GM12878 (cell line): ENCODE measurements at regions not wholly inside any gene's neighbourhood (a gene's known extent, or its start where the extent isn't known, plus 50 kb on each side); places are given as distances from the start of the nearest gene placed in this dataset.

Source experiments
- ATAC-seq: fragments of 200-7000 bp; cut with Tn5 transposase; 3 replicates; pipeline ENCODE4 v1.9.1; 2020; ENCODE audit warnings: mild to moderate bottlenecking, moderate library complexity
- BruUV-seq: library from RNA; stranded (reverse); fragments of 400-500 nt; replicated peaks from 2 replicates; lab custom pipeline; 2021; lab: Mats Ljungman, UMichigan
- CTCF ChIA-PET: fragments of 300-600 bp; sonication (Branson Sonifier 250); formaldehyde crosslinking; extraction: SDS; loops from one replicate; lab custom pipeline; 2021; ENCODE audit warnings: inconsistent platforms; lab: Yijun Ruan, JAX
- POLR2A ChIA-PET: fragments of 350-600 bp; formaldehyde crosslinking; extraction: SDS; loops from one replicate; lab custom pipeline; 2021; ENCODE audit warnings: inconsistent platforms; lab: Charles Lee
- RAD21 ChIA-PET: fragments of 300-600 bp; sonication (Branson Sonifier 250); formaldehyde crosslinking; loops from one replicate; lab custom pipeline; 2023; ENCODE audit warnings: antibody characterized with exemption; ENCODE audit not compliant: unreplicated experiment; lab: Charles Lee
- SMC1A ChIA-PET: fragments of 300-600 bp; sonication (Branson Sonifier 250); formaldehyde crosslinking; loops from one replicate; lab custom pipeline; 2023; ENCODE audit not compliant: unreplicated experiment, uncharacterized antibody; lab: Charles Lee
- DNase-seq: peaks from one replicate; pipeline ENCODE4 v3.0.0-alpha.2; 2011; ENCODE audit warnings: low read depth, low spot score
- FAIRE-seq: peaks from 3 replicates; lab custom pipeline; 2011; peaks lifted over from hg19 to GRCh38; lab: Jason Lieb, UNC
- H2AFZ ChIP-seq: 2 replicates; pipeline ENCODE4 v1.6.0; 2011; ENCODE audit warnings: low read depth, low read length, control low read depth; ENCODE audit not compliant: control insufficient read depth
- H3K27ac ChIP-seq: 2 replicates; pipeline ENCODE4 v1.5.1; 2011; ENCODE audit warnings: control low read depth; ENCODE audit not compliant: control insufficient read depth, insufficient read depth
- H3K27me3 ChIP-seq, 2 experiments: replicated peaks in 1 of 2; 2 replicates each; pipeline versions ENCODE4 v1.6.0 to v1.6.1; 2011; ENCODE audit warnings: low read length in 1 of 2; ENCODE audit not compliant: control insufficient read depth in 2 of 2, insufficient read depth in 2 of 2
- H3K36me3 ChIP-seq, 2 experiments: 2 replicates each; pipeline ENCODE4 v1.5.1; 2011; ENCODE audit warnings: low read length in 1 of 2; ENCODE audit not compliant: control insufficient read depth in 2 of 2, insufficient read depth in 2 of 2
- H3K4me1 ChIP-seq: 2 replicates; pipeline ENCODE4 v1.6.1; 2011; ENCODE audit warnings: mild to moderate bottlenecking, low read length, moderate library complexity, mixed read lengths; ENCODE audit not compliant: control insufficient read depth, insufficient read depth
- H3K4me2 ChIP-seq: 2 replicates; pipeline ENCODE4 v1.6.0; 2011; ENCODE audit warnings: control low read depth; ENCODE audit not compliant: control insufficient read depth, insufficient read depth
- H3K4me3 ChIP-seq: fragments of 200-600 bp; sonication (generic); 2 replicates; pipeline ENCODE4 v1.5.1; 2016
- H3K79me2 ChIP-seq: 2 replicates; pipeline ENCODE4 v1.6.0; 2011; ENCODE audit warnings: low read length; ENCODE audit not compliant: control insufficient read depth, insufficient read depth
- H3K9ac ChIP-seq: 2 replicates; pipeline ENCODE4 v1.8.0; 2011; ENCODE audit warnings: low read length, control low read depth, mixed read lengths; ENCODE audit not compliant: control insufficient read depth, insufficient read depth
- H3K9me3 ChIP-seq: replicated peaks from 3 replicates; pipeline ENCODE4 v1.5.1; 2011; ENCODE audit warnings: mild to moderate bottlenecking, low read length; ENCODE audit not compliant: control insufficient read depth, insufficient read depth
- H4K20me1 ChIP-seq: 2 replicates; pipeline ENCODE4 v1.6.0; 2011; ENCODE audit not compliant: control insufficient read depth, insufficient read depth
- E2F8 ChIP-seq: fragments of 450-650 bp; IDR thresholded peaks from 2 replicates; pipeline ENCODE4 v1.6.1; 2018; ENCODE audit warnings: mild to moderate bottlenecking, low read depth, moderate library complexity; ENCODE audit not compliant: partially characterized antibody
- FOS ChIP-seq: IDR thresholded peaks from 3 replicates; pipeline ENCODE4 v1.6.1; 2011; ENCODE audit warnings: borderline replicate concordance; ENCODE audit not compliant: insufficient read length; ENCODE audit errors: extremely low read depth
- GABPA ChIP-seq: IDR thresholded peaks from 2 replicates; pipeline ENCODE4 v1.6.1; 2014; ENCODE audit warnings: antibody characterized with exemption, low read depth, mild to moderate bottlenecking, inconsistent platforms
- MAX ChIP-seq: IDR thresholded peaks from 2 replicates; pipeline ENCODE4 v1.6.1; 2012; ENCODE audit warnings: low read depth, low read length, improper control_type of control experiment
- MYB ChIP-seq: fragments of 150-350 bp; IDR thresholded peaks from 2 replicates; pipeline ENCODE4 v1.6.1; 2014; ENCODE audit warnings: mild to moderate bottlenecking, low read depth, low read length, borderline replicate concordance
- NFXL1 ChIP-seq: fragments of 450-650 bp; IDR thresholded peaks from 2 replicates; pipeline ENCODE4 v1.6.1; 2017; ENCODE audit warnings: antibody characterized with exemption, mild to moderate bottlenecking, borderline replicate concordance
- RELA ChIP-seq: fragments of 450-650 bp; IDR thresholded peaks from 2 replicates; pipeline ENCODE4 v1.8.0; 2014; ENCODE audit warnings: borderline replicate concordance; ENCODE audit not compliant: partially characterized antibody
- SIX5 ChIP-seq: IDR thresholded peaks from 2 replicates; pipeline ENCODE4 v1.6.1; 2011; ENCODE audit warnings: mild to moderate bottlenecking, low read depth, low read length, moderate library complexity; ENCODE audit not compliant: severe bottlenecking
- SP1 ChIP-seq: IDR thresholded peaks from one replicate; pipeline ENCODE4 v1.6.1; 2011; ENCODE audit warnings: low read depth, low read length
- USF1 ChIP-seq: IDR thresholded peaks from 2 replicates; pipeline ENCODE4 v1.6.1; 2011; ENCODE audit warnings: borderline replicate concordance, low read depth, mild to moderate bottlenecking, moderate library complexity, mixed read lengths, low read length; ENCODE audit not compliant: insufficient read depth; ENCODE audit errors: extremely low read length
- ZBED1 ChIP-seq: IDR thresholded peaks from 2 replicates; pipeline ENCODE4 v1.6.1; 2016; ENCODE audit warnings: borderline replicate concordance
- ZBTB4 ChIP-seq: fragments of 450-650 bp; formaldehyde crosslinking; IDR thresholded peaks from 2 replicates; pipeline ENCODE4 v1.4.0; 2022; ENCODE audit warnings: mild to moderate bottlenecking, moderate library complexity
- ZNF217 ChIP-seq: fragments of 450-650 bp; IDR thresholded peaks from 2 replicates; pipeline ENCODE4 v1.6.1; 2017; ENCODE audit warnings: antibody characterized with exemption, mild to moderate bottlenecking
- ZNF622 ChIP-seq: fragments of 450-650 bp; IDR thresholded peaks from 2 replicates; pipeline ENCODE4 v1.6.1; 2017; ENCODE audit warnings: mild to moderate bottlenecking, inconsistent platforms
- WGBS: methylation state at CpG from one replicate; pipeline ENCODE4 v1.1.6; 2016; ENCODE audit warnings: low lambda C conversion rate; ENCODE audit not compliant: insufficient replicate concordance, insufficient coverage; ENCODE audit errors: missing lambda C conversion rate; 5-methylcytosine and 5-hydroxymethylcytosine counted together
- in situ Hi-C: fragments of 300-500 bp; cut with MboI; formaldehyde crosslinking; loops from 9 replicates; pipeline ENCODE4 v1.14.3; 2018; ENCODE audit warnings: mixed read lengths
- intact Hi-C: fragments of 100-400 bp; cut with micrococcal nuclease; formaldehyde crosslinking; loops from one replicate; pipeline ENCODE4 v1.14.2; 2022; ENCODE audit not compliant: unreplicated experiment
- TF ChIP-seq, protein P1 (sequence below): fragments of 450-650 bp; conservative IDR thresholded peaks from 2 replicates; pipeline ENCODE4 v1.6.1; 2017; ENCODE audit warnings: mild to moderate bottlenecking, moderate library complexity

DNA sequence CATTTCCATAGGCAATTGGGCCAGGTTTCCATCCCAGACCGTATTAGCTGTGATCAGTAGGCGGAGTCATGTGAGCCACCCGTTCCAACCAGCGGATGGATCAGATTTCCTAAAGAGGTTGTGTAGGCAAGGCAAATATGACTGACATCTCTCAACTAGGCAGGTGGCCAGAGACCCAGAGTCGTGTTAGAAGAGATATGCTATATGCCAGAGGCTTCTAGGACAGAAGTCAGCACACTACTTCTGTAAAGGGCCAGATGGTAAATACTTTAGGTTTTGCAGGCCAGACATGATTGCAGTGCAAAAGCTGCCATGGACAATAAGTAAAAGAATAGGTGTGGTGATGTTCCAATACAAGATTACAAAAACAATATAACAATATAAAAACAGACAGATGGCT lies 788.4 kb downstream of the RPA4 start (continued):
- TF ChIP-seq MAX: no peak
- TF ChIP-seq ZNF622: no peak
- no peak for TF ChIP-seq USF1

DNA sequence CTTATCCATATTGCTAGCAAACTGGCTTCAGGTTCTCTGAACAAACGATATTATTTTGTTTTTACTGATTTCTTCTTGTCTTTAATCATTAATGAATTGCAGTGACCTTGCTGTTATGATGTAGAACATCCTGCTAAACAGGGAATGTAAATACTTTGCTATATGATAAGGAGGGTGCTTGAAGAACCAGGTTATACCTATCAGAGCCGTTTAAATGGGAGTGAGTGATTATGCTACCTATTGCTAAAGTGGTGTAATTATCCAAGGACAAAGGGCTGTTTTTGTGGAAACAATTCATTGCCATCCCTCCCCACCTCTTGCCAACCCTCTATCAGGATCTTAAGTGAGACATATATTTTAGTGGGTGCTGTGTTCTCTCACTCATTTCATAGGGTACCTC lies 788.9 kb downstream of the RPA4 start:
- Histone ChIP-seq H3K79me2 (no peaks in the 10 kb centered on the region), H3K27ac (no peak overlapping the region), H3K27me3 (no peaks in the 10 kb centered on the region), H4K20me1 (no peaks in the 10 kb centered on the region), H3K4me3 (no peak overlapping the region), H3K4me2 (no peak overlapping the region), H3K9ac (no peak overlapping the region), H2AFZ (no peak overlapping the region), H3K36me3 (no peaks in the 10 kb centered on the region), H3K9me3 (no peaks in the 10 kb centered on the region), H3K4me1 (no peaks in the 10 kb centered on the region)
- no TSS peak for BruUV-seq
- ATAC-seq (no peak), FAIRE-seq (no peak), DNase-seq (no peak)
- ChIA-PET SMC1A (no interaction called here), POLR2A (no interaction called here), RAD21 (no interaction called here), CTCF (interaction anchor here (1.3 kb wide), 1 partner anchor 13 kb away, joined by 6 read pairs; no protein-coding TSS in a partner anchor)
- intact Hi-C loops: no loop called here
- in situ Hi-C loops: no loop called here
- WGBS: 43% methylated on average over 2 of the region's 2 CpGs
- TF ChIP-seq ZNF217 (no peak), RELA (no peak), GABPA (no peak), SIX5 (no peak), SP1 (no peak), ZBTB4 (CRISPR knock-in tag) (no peak), FOS (no peak), E2F8 (no peak), MYB (no peak), ZBED1 (no peak), NFXL1 (no peak)
- TF ChIP-seq, protein P1, sequence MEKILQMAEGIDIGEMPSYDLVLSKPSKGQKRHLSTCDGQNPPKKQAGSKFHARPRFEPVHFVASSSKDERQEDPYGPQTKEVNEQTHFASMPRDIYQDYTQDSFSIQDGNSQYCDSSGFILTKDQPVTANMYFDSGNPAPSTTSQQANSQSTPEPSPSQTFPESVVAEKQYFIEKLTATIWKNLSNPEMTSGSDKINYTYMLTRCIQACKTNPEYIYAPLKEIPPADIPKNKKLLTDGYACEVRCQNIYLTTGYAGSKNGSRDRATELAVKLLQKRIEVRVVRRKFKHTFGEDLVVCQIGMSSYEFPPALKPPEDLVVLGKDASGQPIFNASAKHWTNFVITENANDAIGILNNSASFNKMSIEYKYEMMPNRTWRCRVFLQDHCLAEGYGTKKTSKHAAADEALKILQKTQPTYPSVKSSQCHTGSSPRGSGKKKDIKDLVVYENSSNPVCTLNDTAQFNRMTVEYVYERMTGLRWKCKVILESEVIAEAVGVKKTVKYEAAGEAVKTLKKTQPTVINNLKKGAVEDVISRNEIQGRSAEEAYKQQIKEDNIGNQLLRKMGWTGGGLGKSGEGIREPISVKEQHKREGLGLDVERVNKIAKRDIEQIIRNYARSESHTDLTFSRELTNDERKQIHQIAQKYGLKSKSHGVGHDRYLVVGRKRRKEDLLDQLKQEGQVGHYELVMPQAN: no peak
